HK-2 (cell line): ENCODE measurements at regions not wholly inside any gene's neighbourhood (a gene's known extent, or its start where the extent isn't known, plus 50 kb on each side); places are given as distances from the start of the nearest gene placed in this dataset.
"Not testable (repeated sequence)": the region's sequence is repeated elsewhere in the genome, so short reads cannot be mapped to it uniquely, and the experiment has no call there.

ENCODE experiments used
- DNase-seq: peaks from one replicate; pipeline ENCODE4 v3.0.0-alpha.2; 2018; ENCODE audit not compliant: unreplicated experiment

DNA sequence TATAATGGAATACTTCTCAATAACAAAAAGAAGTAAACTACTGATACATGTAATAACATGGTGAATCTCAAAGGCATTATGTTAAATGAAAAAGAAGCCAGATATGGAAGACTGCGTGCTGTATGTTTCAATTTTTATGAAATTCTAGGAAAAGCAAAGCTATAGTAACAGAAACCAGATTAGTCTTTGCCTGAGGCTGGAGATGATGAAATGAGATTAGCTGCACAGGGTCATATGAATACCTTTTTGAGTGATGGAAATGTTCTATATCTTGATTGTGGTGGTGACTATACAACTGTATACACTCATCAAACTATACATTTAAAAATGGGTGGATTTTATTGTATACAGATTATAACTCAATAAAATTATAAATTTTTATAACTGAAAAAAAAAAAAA lies 113.5 kb downstream of the TMEM30B start:
- no peak for DNase-seq

DNA sequence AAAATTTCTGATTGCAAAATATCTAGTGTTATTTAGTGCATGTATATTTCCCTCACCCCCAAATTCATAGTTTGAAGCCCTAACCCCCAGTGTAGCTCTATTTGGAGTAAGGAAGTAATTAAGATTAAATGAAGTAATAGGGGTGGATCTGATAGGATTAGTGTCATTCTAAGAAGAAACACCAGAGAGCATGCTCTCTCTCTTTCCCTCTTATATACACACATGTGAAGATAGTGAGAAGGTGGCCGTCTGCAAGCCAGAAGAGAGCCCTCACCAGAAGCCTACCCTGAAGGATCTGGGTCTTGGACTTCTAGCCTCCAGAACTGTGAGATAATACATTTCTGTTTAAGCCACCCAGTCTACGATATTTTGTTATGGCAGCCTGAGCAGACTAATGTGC lies 120.3 kb downstream of the TMEM30B start:
- no peak for DNase-seq

DNA sequence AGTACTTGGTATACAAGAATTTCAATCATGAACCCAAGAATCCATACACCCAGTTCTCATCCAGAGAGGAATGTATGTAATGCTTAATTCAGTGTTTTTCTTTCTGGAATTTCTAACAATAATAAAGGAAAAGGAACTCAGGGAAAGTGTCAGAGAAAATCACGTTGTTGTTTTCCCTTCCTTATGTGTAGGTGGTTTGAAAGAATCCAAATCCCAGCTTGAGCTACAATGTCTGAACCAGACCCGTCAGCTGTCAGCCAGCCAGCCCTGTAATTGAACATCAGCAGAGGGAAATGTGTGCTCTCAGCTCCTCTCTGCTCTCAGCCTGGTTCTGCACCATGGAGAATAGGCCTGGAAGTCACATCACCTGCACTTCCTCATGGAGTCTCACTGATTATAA lies 126.5 kb downstream of the TMEM30B start:
- no peak for DNase-seq

DNA sequence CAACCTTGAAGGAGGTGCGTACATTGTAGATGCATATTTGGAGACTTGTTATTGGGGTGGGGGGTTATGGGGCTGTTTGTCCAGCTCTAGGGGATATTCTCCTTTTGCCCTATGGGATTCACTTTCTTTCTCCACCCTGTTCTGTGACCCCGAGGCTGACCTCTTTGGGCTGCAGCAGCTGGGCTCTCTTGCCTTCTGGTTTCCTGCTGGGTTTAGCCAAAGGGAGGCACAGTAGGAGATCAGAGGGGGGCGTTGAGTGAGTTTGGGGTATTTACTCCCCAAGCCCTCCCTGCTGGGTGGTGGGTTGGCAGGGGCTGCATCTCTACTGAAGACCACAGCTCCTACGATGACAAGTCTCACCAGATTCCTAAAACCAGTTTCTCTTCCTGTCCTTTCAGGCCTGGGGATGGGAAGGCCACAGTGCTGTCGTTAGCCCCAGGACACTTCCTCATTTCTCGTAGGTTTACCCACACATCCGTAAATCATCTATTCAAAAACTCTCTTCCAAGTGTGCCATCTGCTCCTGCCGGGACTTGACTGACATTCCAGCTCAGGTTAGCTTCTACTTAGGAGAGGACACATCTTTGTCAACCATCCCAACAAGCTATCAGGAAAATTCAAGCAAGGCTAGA lies 127.1 kb downstream of the TMEM30B start:
- DNase-seq = no peak

DNA sequence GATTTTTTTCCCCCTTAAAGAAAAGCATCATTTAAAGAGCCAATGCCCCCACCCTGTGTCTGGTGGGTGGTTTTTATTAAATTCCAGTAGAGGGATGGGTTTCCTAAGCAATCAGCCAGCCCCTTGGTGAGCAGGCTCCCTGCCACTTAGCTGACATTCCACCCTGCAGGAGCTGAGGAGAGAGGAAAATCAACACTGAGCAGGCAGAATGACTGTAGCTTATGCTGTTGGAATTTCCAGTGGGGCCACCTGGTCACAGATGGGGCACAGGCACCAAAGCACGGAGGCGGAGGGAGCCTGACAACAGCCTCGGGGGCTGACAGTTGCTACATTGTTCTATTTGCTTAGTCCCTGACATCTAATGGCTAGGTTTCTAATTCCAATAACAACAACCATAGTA lies 127.7 kb downstream of the TMEM30B start:
- no peak for DNase-seq

DNA sequence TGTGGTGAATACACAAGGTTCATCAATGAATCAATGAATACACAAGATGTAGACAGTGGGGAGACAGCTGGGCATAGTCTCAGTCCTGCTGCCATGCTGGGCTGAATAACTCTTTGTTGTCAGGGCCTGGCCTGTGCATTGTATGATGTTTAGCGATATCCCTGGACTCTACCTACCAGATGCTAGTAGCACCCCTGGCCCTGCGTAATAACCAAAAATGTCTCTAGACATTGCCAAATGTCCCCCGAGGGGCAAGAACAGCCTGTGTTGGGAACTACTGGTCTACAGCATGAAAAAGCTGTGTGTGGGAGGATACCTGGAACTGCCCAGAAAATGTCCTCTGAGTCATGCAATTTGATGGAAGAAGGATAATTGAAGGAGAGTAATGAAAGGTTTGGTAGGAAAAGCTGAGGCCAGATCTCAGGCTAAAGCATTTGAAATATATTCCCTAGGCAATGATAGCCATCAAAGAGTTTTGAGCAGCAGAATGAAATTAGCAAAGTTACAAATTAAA lies 128.2 kb downstream of the TMEM30B start:
- no peak for DNase-seq

DNA sequence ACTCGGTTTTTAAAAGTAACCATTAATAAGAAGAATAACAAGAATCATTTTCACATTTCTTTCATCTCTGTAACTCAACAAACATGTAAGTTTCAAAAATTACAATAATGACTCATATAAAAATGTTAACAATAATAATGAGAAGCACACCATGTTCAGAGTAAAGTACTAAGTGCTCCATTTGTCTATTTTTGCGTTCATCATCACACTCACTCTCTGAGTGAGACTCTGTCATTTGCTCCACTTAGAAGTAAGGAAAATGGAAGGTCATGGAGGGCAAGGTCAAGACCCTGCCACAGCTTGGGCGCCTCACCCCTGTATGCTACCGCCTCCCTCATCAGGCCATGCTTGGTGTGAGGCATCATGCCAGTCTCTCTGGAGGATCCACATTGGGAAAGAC lies 129.9 kb downstream of the TMEM30B start:
- DNase-seq = no peak

DNA sequence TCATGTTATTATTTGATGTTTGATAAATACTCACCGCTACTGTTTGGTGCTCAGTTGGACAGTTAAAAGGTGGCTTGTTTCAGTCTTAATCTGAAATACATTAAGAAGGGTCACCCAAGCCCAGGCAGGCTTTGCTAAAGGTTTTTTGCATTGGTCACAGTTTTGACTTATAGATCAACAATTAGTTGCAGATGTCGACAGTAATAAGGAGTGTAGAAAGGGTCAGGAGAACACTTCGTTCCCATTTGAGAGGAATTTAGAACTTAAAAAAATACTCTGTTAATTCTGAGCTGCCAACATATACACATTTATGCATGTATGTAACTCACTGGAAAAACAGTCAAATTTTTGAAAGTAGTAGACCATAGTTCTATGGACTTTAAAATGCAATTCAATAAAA lies 130.3 kb downstream of the TMEM30B start:
- no peak for DNase-seq

DNA sequence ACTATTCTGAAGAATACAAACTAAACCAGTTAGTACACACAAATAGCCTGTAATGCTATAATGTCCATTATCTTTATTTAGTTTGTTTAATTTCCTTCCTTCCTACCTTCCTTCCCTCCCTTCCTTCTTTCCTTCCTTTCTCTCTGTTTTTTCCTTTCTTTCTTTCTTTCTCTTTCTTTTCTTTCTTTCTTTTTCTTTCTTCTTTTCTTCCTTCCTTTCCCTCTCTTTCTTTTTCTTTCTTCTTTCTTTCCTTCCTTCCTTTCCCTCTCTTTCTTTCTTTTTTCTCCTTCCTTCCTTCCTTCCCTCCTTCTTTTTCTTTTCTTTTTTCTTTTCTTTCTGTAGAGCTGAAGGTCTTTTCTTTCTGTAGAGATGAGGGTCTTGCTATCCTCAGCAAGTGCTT lies 131.2 kb downstream of the TMEM30B start:
- DNase-seq = no peak

DNA sequence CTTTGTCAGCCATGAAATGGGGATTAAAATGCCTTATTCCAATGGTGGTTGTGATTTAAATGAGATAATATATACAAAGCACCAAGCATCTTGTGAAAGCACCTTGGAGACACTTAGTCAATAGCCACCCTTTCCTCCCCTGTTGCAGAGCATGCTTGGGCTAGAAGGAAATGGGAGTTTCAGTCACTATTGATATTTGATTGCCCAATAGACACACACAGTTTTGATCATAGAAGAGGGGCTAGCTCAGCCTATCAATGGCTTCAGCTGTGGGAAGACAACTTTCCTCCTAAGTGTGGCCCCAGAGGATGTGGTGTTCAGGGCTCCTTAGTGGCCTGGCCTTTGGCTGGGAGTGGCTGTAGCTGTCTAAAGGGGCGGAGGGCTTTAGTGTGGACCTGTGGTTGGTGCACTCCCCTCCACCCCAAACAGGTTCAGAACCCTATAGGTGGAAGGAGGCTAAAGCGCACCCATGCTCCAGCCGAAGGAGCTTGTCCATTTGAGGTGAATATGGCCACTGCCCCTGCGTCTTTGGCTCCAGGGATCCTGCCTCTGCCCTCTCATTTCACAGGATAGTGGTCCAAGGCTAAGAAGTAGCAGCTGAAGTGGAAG lies 132.3 kb downstream of the TMEM30B start:
- DNase-seq = no peak

DNA sequence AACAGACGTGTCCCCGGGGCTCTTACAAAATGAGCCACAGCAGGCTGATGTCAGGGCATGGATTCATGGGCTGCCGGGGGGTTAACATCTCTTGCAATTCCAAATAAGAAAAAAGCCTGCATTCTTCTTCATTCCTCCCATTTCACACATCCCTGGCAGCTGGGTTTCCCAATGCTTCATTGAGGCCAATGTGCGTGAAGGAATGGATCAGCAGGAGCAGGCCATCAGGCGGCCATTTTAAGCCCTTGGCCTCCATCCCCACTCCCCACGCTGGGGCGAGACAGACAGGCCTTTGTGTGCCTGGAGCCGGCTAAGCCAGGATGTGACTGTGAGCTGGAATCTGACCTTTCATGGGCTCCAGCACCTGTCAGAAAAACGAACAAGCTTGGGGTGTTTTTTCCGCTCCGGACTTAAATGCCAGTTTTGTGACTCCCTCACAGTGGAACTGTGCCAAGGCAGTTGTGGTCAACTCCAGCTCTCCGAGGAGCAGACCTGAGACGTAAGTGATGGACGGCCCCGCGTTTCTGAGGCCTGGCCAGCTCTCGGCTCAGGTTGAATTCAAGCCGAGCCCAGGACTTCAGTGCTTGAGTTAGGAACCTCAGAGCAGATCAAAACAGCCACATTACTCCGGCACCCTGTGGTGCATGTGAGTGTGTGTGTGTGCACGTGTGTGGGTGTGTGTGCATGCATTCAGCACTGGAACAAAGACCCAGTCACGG lies 133.1 kb downstream of the TMEM30B start:
- no peak for DNase-seq

DNA sequence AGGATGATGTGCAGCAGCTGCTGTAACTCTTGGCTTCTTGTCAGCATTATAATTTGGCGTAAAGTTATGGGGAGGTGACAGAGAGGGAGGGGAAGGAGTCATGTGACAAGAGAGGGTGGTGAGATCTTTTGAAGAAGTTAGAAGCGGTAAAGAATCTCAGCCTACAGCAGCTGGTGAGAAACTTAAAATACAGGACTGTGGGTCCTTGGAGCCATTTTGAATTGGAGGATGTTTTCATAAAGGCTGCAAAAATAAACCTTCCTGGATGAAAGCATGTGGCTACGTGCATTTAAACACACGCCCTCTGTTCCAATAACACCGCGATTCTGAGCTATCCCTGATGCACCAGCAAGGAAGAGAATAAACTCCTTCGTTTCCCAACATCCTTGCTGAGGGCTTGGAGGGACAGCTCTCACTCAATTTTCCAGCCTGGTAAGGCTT lies 133.7 kb downstream of the TMEM30B start:
- no peak for DNase-seq

DNA sequence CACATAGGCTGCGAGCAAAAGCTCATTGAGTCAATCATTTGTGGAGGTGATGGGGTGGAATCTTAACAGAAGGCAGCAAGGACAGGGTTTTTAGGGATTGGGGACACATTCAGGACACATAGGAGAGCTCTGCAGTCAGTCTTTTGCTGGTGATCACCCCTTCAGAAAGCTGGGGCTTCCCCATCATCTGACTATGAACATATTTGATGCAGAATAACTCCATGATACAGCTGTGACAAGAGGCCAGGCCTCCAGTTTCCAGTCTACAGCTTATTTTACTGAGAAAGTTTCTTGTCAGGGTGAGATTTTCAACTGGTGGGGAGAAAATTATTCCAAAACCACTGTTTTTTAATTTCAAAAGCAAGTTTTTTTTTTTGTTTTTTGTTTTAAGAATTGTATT lies 134.2 kb downstream of the TMEM30B start:
- DNase-seq = no peak

DNA sequence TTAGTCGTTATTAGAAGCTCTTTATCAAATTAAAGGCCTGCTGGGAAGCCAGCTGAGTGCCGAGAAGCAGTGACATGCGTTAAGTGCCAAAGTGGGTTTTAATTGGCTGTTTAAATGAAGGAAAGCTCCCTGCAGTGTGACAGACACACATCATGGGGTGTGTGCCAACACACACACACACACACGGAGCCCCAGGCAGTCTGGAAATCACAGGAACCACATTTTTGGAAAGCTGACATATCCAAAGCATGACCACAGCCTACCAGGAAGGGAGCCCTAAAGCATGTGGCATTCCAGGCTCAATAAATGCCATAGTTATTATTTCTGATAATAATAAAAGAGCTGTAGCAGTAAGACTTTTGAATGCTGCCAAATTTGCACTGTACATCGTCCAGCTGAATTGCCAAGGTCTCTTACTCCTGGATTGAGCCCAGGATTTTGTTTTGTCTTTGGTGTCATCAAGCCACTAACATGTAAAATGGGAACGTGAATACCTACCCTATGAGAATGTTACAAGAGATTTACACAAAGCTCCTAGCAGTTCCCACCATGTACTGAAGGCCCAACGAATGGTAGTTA lies 135.1 kb downstream of the TMEM30B start:
- no peak for DNase-seq

DNA sequence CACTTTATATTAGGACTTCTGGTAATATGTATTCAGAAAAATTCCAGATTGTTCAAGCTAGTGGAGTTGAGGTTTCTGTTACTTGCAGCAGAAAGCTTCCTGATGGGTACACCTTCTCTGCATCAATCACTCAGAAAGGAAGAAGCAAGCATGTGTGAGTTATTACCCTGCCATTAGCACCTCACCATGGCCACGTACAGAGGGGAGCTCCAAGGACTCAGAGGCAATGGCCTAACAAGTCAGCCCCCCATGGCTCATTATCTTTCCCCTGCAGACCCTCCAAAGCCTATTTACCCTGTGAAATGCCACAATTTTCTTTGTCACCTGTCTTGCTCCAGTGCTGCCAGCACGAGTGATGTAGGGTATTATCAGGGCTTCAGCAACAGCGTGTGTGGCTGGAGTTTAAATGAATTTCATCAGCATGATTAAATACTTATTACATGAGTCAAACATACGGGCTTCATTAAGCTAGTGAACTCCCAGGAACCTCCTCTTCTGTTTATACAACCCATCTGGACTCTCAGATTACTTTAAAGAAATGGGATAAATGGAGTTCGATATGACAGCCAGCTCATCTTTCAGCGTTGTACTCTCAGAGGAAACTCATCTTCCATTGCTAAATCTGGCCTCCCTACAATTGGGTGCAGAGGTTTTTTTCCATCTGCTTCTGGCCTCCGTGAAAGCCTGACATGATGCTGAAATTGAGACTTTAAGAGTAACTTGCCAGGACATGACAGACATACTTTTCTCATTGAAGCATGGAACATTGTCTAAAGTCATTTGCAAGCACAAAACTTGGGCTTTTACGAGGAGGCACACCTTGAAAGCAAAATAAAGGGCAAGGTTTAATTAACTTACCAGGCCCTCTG lies 135.9 kb downstream of the TMEM30B start:
- DNase-seq = no peak

DNA sequence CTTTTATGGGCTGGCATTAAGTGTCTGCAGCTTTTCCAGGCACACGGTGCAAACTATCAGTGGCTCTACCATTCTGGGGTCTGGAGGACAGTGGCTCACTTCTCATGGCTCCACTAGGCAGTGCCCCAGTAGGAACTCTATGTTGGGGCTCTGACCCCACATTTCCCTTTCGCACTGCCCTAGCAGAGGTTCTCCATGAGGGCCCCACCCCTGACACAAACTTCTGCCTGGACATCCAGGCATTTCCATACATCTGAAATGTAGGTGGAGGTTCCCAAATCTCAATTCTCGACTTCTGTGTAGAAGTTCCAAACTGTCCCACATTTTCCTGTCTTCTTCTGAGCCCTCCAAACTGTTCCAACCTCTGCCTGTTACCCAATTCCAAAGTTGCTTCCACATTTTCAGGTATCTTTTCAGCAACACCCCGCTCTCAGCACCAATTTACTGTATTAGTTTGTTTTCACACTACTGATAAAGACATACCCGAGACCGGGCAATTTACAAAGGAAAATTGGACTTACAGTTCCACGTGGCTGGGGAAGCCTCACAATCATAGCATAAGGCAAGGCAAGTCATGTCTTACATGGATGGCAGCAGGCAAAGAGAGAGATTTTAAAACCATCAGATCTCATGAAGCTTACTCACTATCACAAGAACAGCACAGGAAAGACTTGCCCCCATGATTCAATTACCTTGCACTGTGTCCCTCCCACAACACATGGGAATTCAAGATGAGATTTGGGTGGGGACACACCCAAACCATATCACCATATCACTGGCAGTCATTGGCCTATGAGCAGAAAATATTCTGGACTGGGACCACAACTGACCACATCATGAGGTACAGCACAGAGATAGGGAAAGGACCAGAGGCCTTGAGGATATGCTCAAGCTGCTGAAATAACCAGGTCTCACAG lies 136.8 kb downstream of the TMEM30B start:
- not testable (repeated sequence) for DNase-seq

DNA sequence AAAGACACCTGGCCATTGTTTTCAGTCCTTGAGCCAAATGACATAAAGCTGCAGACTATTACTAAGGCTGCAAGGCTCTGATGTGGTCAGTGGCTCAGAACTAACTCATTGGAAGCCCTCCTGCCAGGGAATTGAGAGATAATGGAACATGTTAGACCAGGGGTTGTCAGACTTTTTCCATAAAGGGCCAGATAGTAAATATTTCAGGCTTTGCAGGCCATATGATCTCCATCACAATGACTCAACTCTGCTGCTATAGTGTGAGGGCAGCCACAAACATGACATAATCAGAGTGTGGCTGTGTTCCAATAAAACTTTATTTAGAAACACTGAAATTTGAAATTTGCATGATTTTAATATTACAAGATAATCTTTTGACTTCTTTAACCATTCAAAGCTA lies 140.3 kb downstream of the TMEM30B start:
- DNase-seq = no peak

DNA sequence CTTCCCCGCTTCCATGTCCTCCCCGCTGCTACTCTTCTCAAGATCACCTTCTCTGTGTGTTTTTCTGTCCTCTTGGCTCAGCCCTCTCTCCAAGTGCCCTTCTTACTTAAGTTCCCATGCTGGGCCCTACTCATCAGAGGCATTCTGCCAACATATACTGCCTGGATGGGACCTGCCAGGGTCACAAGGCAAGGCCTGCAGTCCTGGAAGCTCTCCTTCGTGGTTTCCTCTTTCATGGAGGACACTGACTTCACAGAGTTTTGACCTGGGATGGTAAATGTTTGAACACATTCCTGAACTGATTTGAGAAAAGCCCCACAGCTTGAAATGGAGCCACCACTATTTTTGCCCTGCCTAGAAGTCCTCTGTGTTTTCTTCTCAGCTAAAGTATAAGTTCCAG lies 140.9 kb downstream of the TMEM30B start:
- DNase-seq = no peak

DNA sequence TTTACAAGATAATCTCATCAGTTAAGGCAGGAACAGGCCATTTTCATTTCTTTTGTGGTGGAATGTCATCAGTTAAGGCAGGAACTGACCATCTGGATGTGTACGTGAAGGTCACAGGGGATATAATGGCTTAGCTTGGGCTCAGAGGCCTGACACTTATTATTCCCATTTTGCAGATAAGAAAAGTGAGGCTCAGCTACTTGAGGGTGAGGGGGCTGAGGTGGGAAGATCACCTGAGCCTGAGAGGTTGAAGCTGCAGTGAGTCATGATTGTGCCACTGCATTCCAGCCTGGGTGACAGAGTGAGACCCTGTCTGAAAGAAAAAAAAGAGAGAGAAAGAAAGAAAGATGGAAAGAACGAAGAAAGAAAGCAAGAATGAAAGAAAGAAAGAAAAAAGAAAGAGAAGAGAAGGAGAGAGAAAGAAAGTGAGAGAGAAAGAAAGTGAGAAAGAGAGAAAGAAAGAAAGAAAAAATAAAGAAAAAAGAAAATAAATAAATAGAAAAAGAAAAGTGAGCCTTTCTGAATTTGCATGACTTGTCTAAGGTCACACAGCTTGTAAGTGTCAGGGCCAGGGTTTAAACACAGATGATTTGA lies 142.0 kb downstream of the TMEM30B start:
- no peak for DNase-seq

DNA sequence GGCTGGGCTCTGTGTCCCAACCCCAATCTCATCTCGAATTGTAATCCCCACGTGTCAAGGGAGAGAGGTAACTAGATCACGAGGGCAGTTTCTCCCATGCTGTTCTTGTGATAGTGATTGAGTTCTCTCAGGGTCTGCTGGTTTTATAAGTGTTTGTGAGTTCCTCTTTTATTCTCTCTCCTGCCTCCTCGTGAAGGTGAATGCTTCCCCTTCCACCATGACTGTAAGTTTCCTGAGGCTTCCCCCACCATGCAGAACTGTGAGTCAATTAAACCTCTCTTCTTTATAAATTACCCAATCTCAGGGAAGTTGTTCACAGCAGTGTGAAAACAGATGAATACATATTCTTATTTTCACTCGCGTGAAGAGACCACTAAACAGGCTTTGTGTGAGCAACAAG lies 148.2 kb downstream of the TMEM30B start:
- no peak for DNase-seq
